NOMO-1 (cell line): ENCODE measurements at regions not wholly inside any gene's neighbourhood (a gene's known extent, or its start where the extent isn't known, plus 50 kb on each side); places are given as distances from the start of the nearest gene placed in this dataset.

Experiments
- DNase-seq, 2 experiments: peaks; one replicate each; lab custom pipeline; 2025; ENCODE audit not compliant: unreplicated experiment in 2 of 2; lab: John Stamatoyannopoulos, UW

DNA sequence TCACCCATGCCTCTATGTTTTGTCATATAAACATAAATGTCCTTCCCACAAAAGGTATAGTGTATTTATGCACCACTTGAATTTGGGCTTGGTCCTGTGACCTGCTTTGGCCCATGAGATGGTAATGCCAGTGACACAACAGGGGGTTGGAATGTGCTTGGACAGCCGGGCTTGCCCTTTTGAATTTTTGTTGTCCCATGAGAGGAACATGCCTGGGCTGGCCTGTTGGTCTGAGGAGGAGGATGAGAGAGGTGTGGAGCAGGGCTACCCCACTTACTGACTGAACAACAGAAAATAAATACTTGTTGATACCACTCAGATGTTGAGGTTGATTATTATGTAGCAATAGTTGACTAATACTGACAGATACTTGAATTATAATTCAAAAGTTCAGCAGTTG lies 63.2 kb upstream of the TCF4 start:
- DNase-seq: no peak

DNA sequence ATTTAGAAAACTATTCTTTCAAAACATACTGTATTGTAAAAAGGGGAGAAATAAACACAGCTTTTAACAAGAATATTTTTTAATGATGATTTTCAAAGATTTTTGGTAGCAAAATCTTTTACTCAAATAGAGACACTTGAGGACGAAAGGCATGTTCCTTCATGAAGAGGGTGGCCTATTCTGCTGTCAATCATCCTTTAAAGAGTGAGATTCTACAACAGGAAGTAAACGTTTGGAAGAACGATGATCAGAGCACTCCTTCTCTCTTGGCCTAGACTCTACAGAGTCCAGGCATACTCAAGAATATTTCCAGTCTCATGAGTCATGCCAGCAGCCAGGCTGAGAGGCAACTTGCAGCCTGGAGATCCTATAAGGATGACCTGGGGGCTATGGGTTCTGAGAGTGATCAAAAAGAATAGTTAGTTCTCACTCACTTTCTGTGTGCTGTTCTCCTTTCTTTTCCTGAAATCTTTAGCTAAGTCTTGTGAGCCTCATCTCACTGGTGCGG lies 62.4 kb upstream of the TCF4 start:
- no peak for DNase-seq

DNA sequence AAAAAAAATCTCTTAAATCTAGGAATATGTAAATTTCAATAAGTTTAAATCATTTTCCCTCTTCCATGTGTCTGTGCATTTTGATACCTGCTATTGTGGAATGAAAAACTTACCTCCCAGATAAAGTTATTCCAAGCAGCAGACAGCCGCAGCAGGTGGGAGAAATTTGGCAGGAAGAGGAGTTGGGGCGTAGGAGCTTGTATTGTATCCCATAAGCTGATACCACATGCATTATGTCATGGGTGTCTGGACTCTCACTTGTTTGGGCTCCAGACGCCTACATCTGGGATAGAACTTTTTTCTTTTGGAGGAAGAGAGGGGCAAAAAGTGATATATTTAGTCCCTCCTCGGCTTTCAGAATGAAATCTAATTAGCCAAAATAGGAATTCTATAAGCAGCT lies 59.3 kb upstream of the TCF4 start:
- DNase-seq: no peak

DNA sequence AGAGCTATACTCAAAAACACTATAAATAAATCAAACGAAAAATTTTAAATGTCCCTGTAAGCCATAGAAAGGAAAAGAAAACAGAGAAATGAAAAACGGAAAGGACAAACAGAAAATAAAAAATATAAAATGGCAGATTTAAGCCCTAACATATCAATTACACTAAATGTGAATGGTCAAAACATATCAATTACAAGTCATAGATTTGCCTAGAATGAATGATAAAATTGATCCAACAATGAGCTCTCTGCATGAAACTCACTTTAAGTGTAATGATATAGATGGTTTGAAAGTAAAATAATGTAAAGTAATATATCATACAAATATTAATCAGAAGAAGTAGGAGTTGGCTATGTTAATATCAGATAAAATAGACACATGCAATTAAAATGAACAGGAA lies 54.2 kb upstream of the TCF4 start:
- DNase-seq: no peak

DNA sequence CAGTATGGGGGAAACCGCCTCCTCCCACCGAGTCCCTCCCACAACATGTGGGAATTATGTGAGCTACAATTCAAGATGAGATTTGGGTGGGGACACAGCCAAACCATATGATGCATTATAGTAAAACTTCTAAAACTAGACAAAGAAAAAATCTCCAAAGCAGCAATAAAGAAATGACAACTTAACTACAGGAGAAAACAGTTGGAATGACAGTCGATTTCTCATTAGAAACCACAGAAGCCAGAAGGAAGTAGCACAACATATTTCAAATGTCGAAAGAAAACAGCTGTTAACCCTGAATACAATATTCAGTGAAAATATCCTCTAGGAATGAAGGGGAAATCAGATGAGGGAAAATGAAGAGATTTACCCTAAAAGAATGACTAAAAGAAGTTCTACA lies 53.5 kb upstream of the TCF4 start:
- DNase-seq: no peak
